ENCODE measurements at regions not wholly inside any gene's neighbourhood (a gene's known extent, or its start where the extent isn't known, plus 50 kb on each side); places are given as distances from the start of the nearest gene placed in this dataset.
"Not testable (repeated sequence)": the region's sequence is repeated elsewhere in the genome, so short reads cannot be mapped to it uniquely, and the experiment has no call there.

- in situ Hi-C loops (cut with MboI; ENCODE audit: low pct_unique_long_range_greater_than_20kb, low sequenced_read_pairs): no loop called here
- DNase-seq: no peak
Measured at GRCh38 chr4:10816571-10816970, 132.0 kb upstream of the CLNK start.

- no peak for DNase-seq
- in situ Hi-C loops (cut with MboI; ENCODE audit: low pct_unique_long_range_greater_than_20kb, low sequenced_read_pairs): no loop called here
Measured at GRCh38 chr4:10811991-10812390, 127.4 kb upstream of the CLNK start.

- in situ Hi-C loops (cut with MboI; ENCODE audit: low pct_unique_long_range_greater_than_20kb, low sequenced_read_pairs): no loop called here
Measured at GRCh38 chr4:10810411-10810810, 125.8 kb upstream of the CLNK start.

GRCh38 chr4:10809905-10810304 lies 125.3 kb upstream of the CLNK start:
- DNase-seq: no peak
- in situ Hi-C loops (cut with MboI; ENCODE audit: low pct_unique_long_range_greater_than_20kb, low sequenced_read_pairs): no loop called here

More at GRCh38 chr4:10810411-10810810, 125.8 kb upstream of the CLNK start:
- DNase-seq: no peak

GRCh38 chr4:10808591-10808990 lies 124.0 kb upstream of the CLNK start:
- in situ Hi-C loops (cut with MboI; ENCODE audit: low pct_unique_long_range_greater_than_20kb, low sequenced_read_pairs): no loop called here
- DNase-seq: no peak

GRCh38 chr4:10806953-10807645 lies 122.5 kb upstream of the CLNK start:
- no peak for DNase-seq
- in situ Hi-C loops (cut with MboI; ENCODE audit: low pct_unique_long_range_greater_than_20kb, low sequenced_read_pairs): no loop called here

GRCh38 chr4:10803713-10804343 lies 119.3 kb upstream of the CLNK start:
- in situ Hi-C loops (cut with MboI; ENCODE audit: low pct_unique_long_range_greater_than_20kb, low sequenced_read_pairs): no loop called here
- DNase-seq: no peak

GRCh38 chr4:10787365-10787764 lies 102.8 kb upstream of the CLNK start:
- no peak for DNase-seq
- in situ Hi-C loops (cut with MboI; ENCODE audit: low pct_unique_long_range_greater_than_20kb, low sequenced_read_pairs): no loop called here

- in situ Hi-C loops (cut with MboI; ENCODE audit: low pct_unique_long_range_greater_than_20kb, low sequenced_read_pairs): no loop called here
- DNase-seq: no peak
Measured at GRCh38 chr4:10784621-10785020, 100.1 kb upstream of the CLNK start.

- in situ Hi-C loops (cut with MboI; ENCODE audit: low pct_unique_long_range_greater_than_20kb, low sequenced_read_pairs): no loop called here
- no peak for DNase-seq
Measured at GRCh38 chr4:10783351-10783750, 98.8 kb upstream of the CLNK start.

- no peak for DNase-seq
Measured at GRCh38 chr4:10781805-10782204, 97.2 kb upstream of the CLNK start.

GRCh38 chr4:10780803-10781202 lies 96.2 kb upstream of the CLNK start:
- in situ Hi-C loops (cut with MboI; ENCODE audit: low pct_unique_long_range_greater_than_20kb, low sequenced_read_pairs); DNase-seq: not testable (repeated sequence)

More at GRCh38 chr4:10781805-10782204, 97.2 kb upstream of the CLNK start:
- in situ Hi-C loops (cut with MboI; ENCODE audit: low pct_unique_long_range_greater_than_20kb, low sequenced_read_pairs): no loop called here

- in situ Hi-C loops (cut with MboI; ENCODE audit: low pct_unique_long_range_greater_than_20kb, low sequenced_read_pairs); DNase-seq: not testable (repeated sequence)
Measured at GRCh38 chr4:10775132-10775531, 90.6 kb upstream of the CLNK start.

GRCh38 chr4:10773656-10774055 lies 89.1 kb upstream of the CLNK start:
- DNase-seq: no peak
- in situ Hi-C loops (cut with MboI; ENCODE audit: low pct_unique_long_range_greater_than_20kb, low sequenced_read_pairs): no loop called here

GRCh38 chr4:10773010-10773409 lies 88.4 kb upstream of the CLNK start:
- in situ Hi-C loops (cut with MboI; ENCODE audit: low pct_unique_long_range_greater_than_20kb, low sequenced_read_pairs): no loop called here
- DNase-seq: no peak

- no peak for DNase-seq
- in situ Hi-C loops (cut with MboI; ENCODE audit: low pct_unique_long_range_greater_than_20kb, low sequenced_read_pairs): no loop called here
Measured at GRCh38 chr4:10765386-10765785, 80.8 kb upstream of the CLNK start.

GRCh38 chr4:10762561-10762960 lies 78.0 kb upstream of the CLNK start:
- in situ Hi-C loops (cut with MboI; ENCODE audit: low pct_unique_long_range_greater_than_20kb, low sequenced_read_pairs): no loop called here
- no peak for DNase-seq

GRCh38 chr4:10761903-10762302 lies 77.3 kb upstream of the CLNK start:
- in situ Hi-C loops (cut with MboI; ENCODE audit: low pct_unique_long_range_greater_than_20kb, low sequenced_read_pairs): no loop called here
- no peak for DNase-seq

GRCh38 chr4:10760086-10760485 lies 75.5 kb upstream of the CLNK start:
- in situ Hi-C loops (cut with MboI; ENCODE audit: low pct_unique_long_range_greater_than_20kb, low sequenced_read_pairs): no loop called here
- no peak for DNase-seq

- no peak for DNase-seq
- in situ Hi-C loops (cut with MboI; ENCODE audit: low pct_unique_long_range_greater_than_20kb, low sequenced_read_pairs): no loop called here
Measured at GRCh38 chr4:10758906-10759305, 74.3 kb upstream of the CLNK start.

- no peak for DNase-seq
- in situ Hi-C loops (cut with MboI; ENCODE audit: low pct_unique_long_range_greater_than_20kb, low sequenced_read_pairs): no loop called here
Measured at GRCh38 chr4:10753856-10754402, 69.4 kb upstream of the CLNK start.

All from KBM-7 (cell line).